ENCODE measurements at regions not wholly inside any gene's neighbourhood (a gene's known extent, or its start where the extent isn't known, plus 50 kb on each side); places are given as distances from the start of the nearest gene placed in this dataset.

DNA sequence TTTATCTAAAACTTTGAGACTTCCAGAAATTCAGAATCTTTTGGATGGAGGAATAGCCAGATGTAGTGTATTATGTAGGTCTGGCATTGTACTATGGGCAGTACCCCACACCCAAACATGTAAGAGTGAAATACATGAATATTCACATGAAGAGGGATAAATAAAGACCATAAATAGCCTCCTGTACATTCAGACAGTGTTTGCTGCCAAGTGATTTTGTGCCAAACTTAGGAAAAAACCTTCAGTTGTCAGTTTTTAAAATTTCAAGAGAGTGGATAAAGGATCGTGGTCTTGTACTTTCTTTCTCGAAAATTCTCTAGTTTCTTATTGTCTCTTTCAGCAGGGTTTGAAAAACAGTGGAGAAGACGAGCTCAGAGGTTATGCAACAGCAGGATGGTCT lies 150.3 kb upstream of the LARGE1 start:
- no peak overlapping the region for H3K4me3 ChIP-seq (ENCODE audit: low read depth, low read length)
- TF ChIP-seq, protein P1, sequence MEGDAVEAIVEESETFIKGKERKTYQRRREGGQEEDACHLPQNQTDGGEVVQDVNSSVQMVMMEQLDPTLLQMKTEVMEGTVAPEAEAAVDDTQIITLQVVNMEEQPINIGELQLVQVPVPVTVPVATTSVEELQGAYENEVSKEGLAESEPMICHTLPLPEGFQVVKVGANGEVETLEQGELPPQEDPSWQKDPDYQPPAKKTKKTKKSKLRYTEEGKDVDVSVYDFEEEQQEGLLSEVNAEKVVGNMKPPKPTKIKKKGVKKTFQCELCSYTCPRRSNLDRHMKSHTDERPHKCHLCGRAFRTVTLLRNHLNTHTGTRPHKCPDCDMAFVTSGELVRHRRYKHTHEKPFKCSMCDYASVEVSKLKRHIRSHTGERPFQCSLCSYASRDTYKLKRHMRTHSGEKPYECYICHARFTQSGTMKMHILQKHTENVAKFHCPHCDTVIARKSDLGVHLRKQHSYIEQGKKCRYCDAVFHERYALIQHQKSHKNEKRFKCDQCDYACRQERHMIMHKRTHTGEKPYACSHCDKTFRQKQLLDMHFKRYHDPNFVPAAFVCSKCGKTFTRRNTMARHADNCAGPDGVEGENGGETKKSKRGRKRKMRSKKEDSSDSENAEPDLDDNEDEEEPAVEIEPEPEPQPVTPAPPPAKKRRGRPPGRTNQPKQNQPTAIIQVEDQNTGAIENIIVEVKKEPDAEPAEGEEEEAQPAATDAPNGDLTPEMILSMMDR (IDR thresholded peaks at IDR 0.05; ENCODE audit: low read depth, low read length): no peak

DNA sequence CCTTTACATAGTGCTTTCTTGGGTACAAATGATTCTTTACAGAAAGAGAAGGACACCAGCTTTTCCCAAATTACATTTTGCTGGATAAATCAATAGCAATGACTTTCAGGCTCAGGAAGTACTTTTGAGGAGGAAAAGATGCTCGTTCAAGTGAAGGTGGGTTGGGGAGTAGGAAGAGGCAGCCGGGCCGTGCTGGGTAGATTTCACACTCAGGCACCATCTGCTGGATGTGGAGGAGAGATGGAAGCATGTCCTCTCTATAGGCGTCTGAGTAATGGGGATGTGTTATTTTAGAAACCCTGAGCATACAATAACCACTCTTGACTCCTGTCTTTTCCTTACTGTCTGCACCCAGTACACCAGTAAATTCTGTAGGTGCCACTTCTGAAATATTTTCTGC lies 152.3 kb upstream of the LARGE1 start:
- TF ChIP-seq, protein P1 (IDR thresholded peaks at IDR 0.05; ENCODE audit: low read depth, low read length): no peak
- H3K4me3 ChIP-seq (ENCODE audit: low read depth, low read length): no peak overlapping the region

DNA sequence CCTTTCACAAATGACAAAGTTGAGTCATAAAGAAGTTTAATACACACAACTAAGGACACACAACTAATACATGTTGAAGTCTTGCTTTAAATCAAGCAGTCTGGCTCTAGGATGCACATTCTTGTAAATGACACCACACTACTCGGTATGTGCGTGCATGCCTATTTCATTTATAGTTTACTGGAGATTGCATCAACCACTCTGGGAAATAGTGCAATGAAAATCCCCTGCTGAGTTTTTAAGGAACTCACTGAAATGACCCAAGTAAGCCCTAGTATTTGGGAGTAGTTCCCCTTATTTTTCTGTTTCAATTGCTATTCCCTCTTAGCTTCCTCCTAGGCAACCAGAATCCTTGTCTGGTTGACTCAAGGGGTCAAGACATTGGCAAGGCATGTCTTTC lies 160.2 kb upstream of the LARGE1 start:
- no peak overlapping the region for H3K4me3 ChIP-seq (ENCODE audit: low read depth, low read length)
- TF ChIP-seq, protein P1 (IDR thresholded peaks at IDR 0.05; ENCODE audit: low read depth, low read length): no peak

DNA sequence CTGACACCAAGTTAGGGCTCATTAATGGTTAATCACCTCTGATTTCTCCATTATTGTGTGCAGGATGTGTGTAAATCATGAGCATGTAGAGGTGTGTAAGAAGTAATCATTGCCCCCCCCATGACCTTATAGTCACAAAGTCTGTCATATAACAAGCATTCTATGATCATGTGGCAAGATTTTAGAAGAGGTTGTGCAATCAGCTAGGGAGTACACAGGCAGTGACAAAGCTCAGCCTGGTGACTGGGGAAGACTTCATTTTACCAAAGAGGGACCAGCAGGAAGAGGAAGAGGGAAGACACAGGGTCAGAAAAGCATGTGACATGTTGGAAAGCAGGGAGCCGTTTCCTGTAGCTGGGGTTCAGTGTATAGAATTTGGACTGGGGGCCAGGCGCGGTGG lies 176.5 kb upstream of the LARGE1 start:
- TF ChIP-seq, protein P1 (IDR thresholded peaks at IDR 0.05; ENCODE audit: low read depth, low read length): no peak
- H3K4me3 ChIP-seq (ENCODE audit: low read depth, low read length): no peak overlapping the region

DNA sequence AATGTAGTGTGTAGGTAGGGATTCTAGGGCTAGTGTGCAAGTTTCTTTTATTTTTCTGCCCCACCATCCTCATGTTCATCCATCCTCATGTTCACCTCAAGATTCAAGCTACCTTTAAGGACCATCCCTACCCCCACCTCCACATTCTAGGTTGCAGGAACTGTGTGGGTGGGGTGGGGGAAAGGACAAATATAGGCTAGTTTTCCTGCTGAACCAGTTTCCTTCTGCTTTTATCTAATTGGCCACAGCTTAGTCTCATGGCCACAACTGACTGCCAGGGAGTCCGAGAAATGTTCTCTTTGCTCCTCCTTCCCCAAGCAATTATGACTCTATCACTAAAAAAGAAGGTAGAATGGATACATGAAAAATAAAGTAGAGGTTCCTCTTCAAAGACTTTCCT lies 179.0 kb upstream of the LARGE1 start:
- H3K4me3 ChIP-seq (ENCODE audit: low read depth, low read length): no peak overlapping the region
- TF ChIP-seq, protein P1 (IDR thresholded peaks at IDR 0.05; ENCODE audit: low read depth, low read length): no peak

DNA sequence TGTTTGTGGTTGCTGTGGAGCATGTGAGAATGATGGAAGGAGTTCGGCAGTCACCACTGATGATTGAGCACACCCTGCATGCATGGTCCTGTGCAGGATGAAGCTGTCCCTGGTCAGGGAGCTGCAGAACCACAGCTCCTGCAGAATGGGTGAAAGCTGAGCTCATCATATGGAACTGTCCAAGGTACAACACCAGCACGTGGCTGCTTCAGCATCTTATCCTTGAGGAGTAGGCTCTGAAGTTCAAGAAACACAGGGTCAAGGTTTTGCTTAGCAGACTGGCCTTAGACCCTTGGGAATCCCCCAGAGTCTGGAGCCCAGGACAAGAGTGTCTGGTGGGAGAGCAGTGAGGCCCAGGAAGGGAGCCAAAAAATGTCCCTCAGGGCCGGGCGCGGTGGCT lies 182.4 kb upstream of the LARGE1 start:
- TF ChIP-seq, protein P1 (IDR thresholded peaks at IDR 0.05; ENCODE audit: low read depth, low read length): no peak
- H3K4me3 ChIP-seq (ENCODE audit: low read depth, low read length): no peak overlapping the region

DNA sequence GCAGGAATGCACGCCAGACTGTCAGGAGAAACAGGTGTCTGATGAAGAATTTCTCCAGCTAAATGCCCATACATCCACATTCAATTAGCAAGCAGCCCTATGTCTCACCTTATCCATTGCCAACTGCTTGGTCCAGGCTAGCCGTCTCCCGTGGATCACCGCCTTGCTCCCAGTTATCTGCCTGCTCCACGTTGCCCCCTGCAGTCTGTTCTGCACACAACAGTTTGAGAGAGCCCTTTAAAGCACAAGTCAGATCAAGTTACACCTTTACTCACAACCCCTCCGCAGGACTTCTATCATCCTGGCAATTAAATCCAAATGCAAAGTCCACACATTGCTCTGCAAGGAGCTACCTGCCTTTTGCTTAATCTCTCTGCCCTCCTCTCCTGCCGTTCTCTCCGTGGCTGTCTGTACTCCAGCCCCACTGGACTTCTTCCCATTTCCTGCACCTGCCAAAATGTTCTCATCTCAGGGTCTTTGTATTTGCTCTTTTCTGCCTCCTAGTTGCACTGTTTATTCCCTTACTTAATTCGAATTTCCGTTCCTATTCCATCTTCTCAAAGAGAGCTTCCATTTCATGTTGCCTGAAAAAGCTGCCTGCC lies 185.3 kb upstream of the LARGE1 start:
- no peak overlapping the region for H3K4me3 ChIP-seq (ENCODE audit: low read depth, low read length)
- TF ChIP-seq, protein P1 (IDR thresholded peaks at IDR 0.05; ENCODE audit: low read depth, low read length): no peak
